ENCODE measurements at regions not wholly inside any gene's neighbourhood (a gene's known extent, or its start where the extent isn't known, plus 50 kb on each side); places are given as distances from the start of the nearest gene placed in this dataset.
A peak's percentile ranks its signal among the peaks of the same experiment; 100 is the strongest.

- Mint-ChIP-seq H3K9me3 (peaks cover under 1 to 11% (median 4%) of the 10 kb centered on the region in 3 donors), H3K4me1 (no peaks in the 10 kb centered on the region), H3K4me3 (peak overlapping the region in 1 of 4 donors; percentile 59), H3K36me3 (no peaks in the 10 kb centered on the region), H3K27ac (no peak overlapping the region), H3K27me3 (no peaks in the 10 kb centered on the region)
Measured at GRCh38 chr10:24034571-24034970, 174.4 kb upstream of the KIAA1217 start.

GRCh38 chr10:24035761-24036160 lies 173.2 kb upstream of the KIAA1217 start:
- Mint-ChIP-seq H3K27me3 (no peaks in the 10 kb centered on the region), H3K4me3 (peak overlapping the region in 1 of 4 donors; percentile 39), H3K4me1 (no peaks in the 10 kb centered on the region), H3K36me3 (no peaks in the 10 kb centered on the region), H3K9me3 (peaks cover 0 to 7% (median 4%) of the 10 kb centered on the region in 3 donors), H3K27ac (no peak overlapping the region)

- no peaks in the 10 kb centered on the region for H3K4me1 Mint-ChIP-seq
- no peak overlapping the region for H3K4me3 Mint-ChIP-seq
- H3K27me3 Mint-ChIP-seq = no peaks in the 10 kb centered on the region
- no peak overlapping the region for H3K27ac Mint-ChIP-seq
- no peaks in the 10 kb centered on the region for H3K36me3 Mint-ChIP-seq
- H3K9me3 Mint-ChIP-seq = peaks cover 0 to 7% (median 5%) of the 10 kb centered on the region in 3 donors
Measured at GRCh38 chr10:24039315-24039714, 169.6 kb upstream of the KIAA1217 start.

GRCh38 chr10:24039897-24040296 lies 169.0 kb upstream of the KIAA1217 start:
- H3K36me3 Mint-ChIP-seq = no peaks in the 10 kb centered on the region
- H3K4me3 Mint-ChIP-seq = no peak overlapping the region
- no peaks in the 10 kb centered on the region for H3K27me3 Mint-ChIP-seq
- H3K4me1 Mint-ChIP-seq = no peaks in the 10 kb centered on the region
- H3K27ac Mint-ChIP-seq = no peak overlapping the region
- H3K9me3 Mint-ChIP-seq = peaks cover 0 to 5% (median 5%) of the 10 kb centered on the region in 3 donors

GRCh38 chr10:24041034-24041433 lies 167.9 kb upstream of the KIAA1217 start:
- no peaks in the 10 kb centered on the region for H3K27me3 Mint-ChIP-seq
- H3K9me3 Mint-ChIP-seq = peaks cover under 1 to 3% (median 3%) of the 10 kb centered on the region in 3 donors
- H3K36me3 Mint-ChIP-seq = no peaks in the 10 kb centered on the region
- no peaks in the 10 kb centered on the region for H3K4me1 Mint-ChIP-seq
- no peak overlapping the region for H3K27ac Mint-ChIP-seq
- no peak overlapping the region for H3K4me3 Mint-ChIP-seq

- no peak overlapping the region for H3K27ac Mint-ChIP-seq
- peaks cover 0 to 3% (median 2%) of the 10 kb centered on the region in 3 donors for H3K9me3 Mint-ChIP-seq
- H3K27me3 Mint-ChIP-seq = no peaks in the 10 kb centered on the region
- no peaks in the 10 kb centered on the region for H3K4me1 Mint-ChIP-seq
- H3K4me3 Mint-ChIP-seq = no peak overlapping the region
- H3K36me3 Mint-ChIP-seq = no peaks in the 10 kb centered on the region
Measured at GRCh38 chr10:24041834-24042233, 167.1 kb upstream of the KIAA1217 start.

GRCh38 chr10:24042884-24043283 lies 166.1 kb upstream of the KIAA1217 start:
- H3K27ac Mint-ChIP-seq = no peak overlapping the region
- H3K9me3 Mint-ChIP-seq = peaks cover 0 to 3% (median 2%) of the 10 kb centered on the region in 3 donors
- no peak overlapping the region for H3K4me3 Mint-ChIP-seq
- H3K27me3 Mint-ChIP-seq = no peaks in the 10 kb centered on the region
- H3K36me3 Mint-ChIP-seq = no peaks in the 10 kb centered on the region
- H3K4me1 Mint-ChIP-seq = no peaks in the 10 kb centered on the region

- no peaks in the 10 kb centered on the region for H3K27me3 Mint-ChIP-seq
- no peak overlapping the region for H3K4me3 Mint-ChIP-seq
- H3K27ac Mint-ChIP-seq = no peak overlapping the region
- peaks cover 1 to 3% (median 2%) of the 10 kb centered on the region in 3 donors for H3K9me3 Mint-ChIP-seq
- H3K36me3 Mint-ChIP-seq = no peaks in the 10 kb centered on the region
- H3K4me1 Mint-ChIP-seq = no peaks in the 10 kb centered on the region
Measured at GRCh38 chr10:24046060-24046459, 162.9 kb upstream of the KIAA1217 start.

GRCh38 chr10:24047176-24047575 lies 161.8 kb upstream of the KIAA1217 start:
- H3K9me3 Mint-ChIP-seq = peaks cover 3 to 9% (median 5%) of the 10 kb centered on the region in 3 donors
- no peaks in the 10 kb centered on the region for H3K4me1 Mint-ChIP-seq
- no peak overlapping the region for H3K27ac Mint-ChIP-seq
- no peaks in the 10 kb centered on the region for H3K36me3 Mint-ChIP-seq
- no peak overlapping the region for H3K4me3 Mint-ChIP-seq
- H3K27me3 Mint-ChIP-seq = no peaks in the 10 kb centered on the region

- Mint-ChIP-seq H3K27ac (no peak overlapping the region), H3K36me3 (no peaks in the 10 kb centered on the region), H3K4me1 (no peaks in the 10 kb centered on the region), H3K9me3 (peaks cover 3 to 9% (median 5%) of the 10 kb centered on the region in 3 donors), H3K4me3 (no peak overlapping the region), H3K27me3 (no peaks in the 10 kb centered on the region)
Measured at GRCh38 chr10:24054421-24054820, 154.5 kb upstream of the KIAA1217 start.

GRCh38 chr10:24080207-24080606 lies 128.7 kb upstream of the KIAA1217 start:
- Mint-ChIP-seq H3K4me3 (no peak overlapping the region), H3K4me1 (no peaks in the 10 kb centered on the region), H3K27ac (no peak overlapping the region)

GRCh38 chr10:24086296-24087086 lies 122.4 kb upstream of the KIAA1217 start:
- H3K36me3 Mint-ChIP-seq = no peaks in the 10 kb centered on the region
- H3K27ac Mint-ChIP-seq = no peak overlapping the region
- H3K27me3 Mint-ChIP-seq = no peaks in the 10 kb centered on the region

More at GRCh38 chr10:24080207-24080606, 128.7 kb upstream of the KIAA1217 start:
- no peaks in the 10 kb centered on the region for H3K27me3 Mint-ChIP-seq
- H3K9me3 Mint-ChIP-seq = peaks cover 0 to 7% (median 2%) of the 10 kb centered on the region in 3 donors
- no peaks in the 10 kb centered on the region for H3K36me3 Mint-ChIP-seq

GRCh38 chr10:24091256-24091655 lies 117.7 kb upstream of the KIAA1217 start:
- H3K4me1 Mint-ChIP-seq = no peaks in the 10 kb centered on the region
- no peak overlapping the region for H3K4me3 Mint-ChIP-seq
- peaks cover 5 to 11% (median 5%) of the 10 kb centered on the region in 3 donors for H3K9me3 Mint-ChIP-seq
- H3K27ac Mint-ChIP-seq = no peak overlapping the region
- no peaks in the 10 kb centered on the region for H3K27me3 Mint-ChIP-seq
- H3K36me3 Mint-ChIP-seq = no peaks in the 10 kb centered on the region

More at GRCh38 chr10:24086296-24087086, 122.4 kb upstream of the KIAA1217 start:
- H3K9me3 Mint-ChIP-seq = peaks cover 2 to 7% (median 7%) of the 10 kb centered on the region in 3 donors
- no peaks in the 10 kb centered on the region for H3K4me1 Mint-ChIP-seq
- H3K4me3 Mint-ChIP-seq = no peak overlapping the region

- Mint-ChIP-seq H3K27me3 (no peaks in the 10 kb centered on the region), H3K36me3 (no peaks in the 10 kb centered on the region), H3K27ac (no peak overlapping the region), H3K4me1 (no peaks in the 10 kb centered on the region), H3K9me3 (peaks cover 4 to 7% (median 5%) of the 10 kb centered on the region in 3 donors), H3K4me3 (no peak overlapping the region)
Measured at GRCh38 chr10:24096281-24096680, 112.7 kb upstream of the KIAA1217 start.

- H3K9me3 Mint-ChIP-seq = peaks cover 0 to 7% (median 2%) of the 10 kb centered on the region in 3 donors
- H3K4me1 Mint-ChIP-seq = no peaks in the 10 kb centered on the region
- no peaks in the 10 kb centered on the region for H3K36me3 Mint-ChIP-seq
- H3K27me3 Mint-ChIP-seq = no peaks in the 10 kb centered on the region
- no peak overlapping the region for H3K27ac Mint-ChIP-seq
- H3K4me3 Mint-ChIP-seq = no peak overlapping the region
Measured at GRCh38 chr10:24097751-24098207, 111.2 kb upstream of the KIAA1217 start.

- Mint-ChIP-seq H3K36me3 (no peaks in the 10 kb centered on the region), H3K4me1 (no peaks in the 10 kb centered on the region), H3K4me3 (no peak overlapping the region), H3K27me3 (peaks cover 1% of the 10 kb centered on the region), H3K27ac (no peak overlapping the region), H3K9me3 (peaks cover 0 to 7% (median 4%) of the 10 kb centered on the region in 3 donors)
Measured at GRCh38 chr10:24104895-24105294, 104.0 kb upstream of the KIAA1217 start.
